Activated CD8-positive, alpha-beta memory T cell treated with anti-CD3 and anti-CD28 coated beads for 48 hours (primary cell): ENCODE measurements at regions not wholly inside any gene's neighbourhood (a gene's known extent, or its start where the extent isn't known, plus 50 kb on each side); places are given as distances from the start of the nearest gene placed in this dataset.
"Not testable (repeated sequence)": the region's sequence is repeated elsewhere in the genome, so short reads cannot be mapped to it uniquely, and the experiment has no call there.

Experiments used
- DNase-seq, 3 experiments: peaks; one replicate each; pipeline ENCODE4 v3.0.0-alpha.2; 2020; ENCODE audit warnings: low read depth in 2 of 3, low spot score in 2 of 3

DNA sequence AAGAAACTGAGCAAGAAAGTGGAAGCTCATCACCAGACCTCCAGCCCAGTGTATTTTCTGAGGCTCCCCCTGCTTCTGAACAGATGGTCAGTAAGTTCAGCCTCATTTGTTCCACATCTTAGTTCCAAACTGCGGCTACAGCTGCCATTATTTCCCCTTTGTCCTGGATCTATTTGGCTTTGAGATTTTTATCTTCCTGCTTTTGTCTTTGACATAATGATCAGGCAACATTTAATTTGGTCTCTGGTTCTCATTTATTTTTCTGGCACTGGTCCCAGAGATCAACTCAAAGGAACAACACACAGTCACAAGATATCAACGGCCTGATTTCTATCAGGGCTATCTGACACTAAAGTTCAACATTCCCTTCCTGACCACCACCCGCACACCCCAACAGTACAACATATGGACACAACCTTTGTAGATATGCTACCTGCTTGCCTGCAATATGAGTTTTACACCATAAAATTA lies 137.5 kb downstream of the FAM76B start:
- DNase-seq: no peak

DNA sequence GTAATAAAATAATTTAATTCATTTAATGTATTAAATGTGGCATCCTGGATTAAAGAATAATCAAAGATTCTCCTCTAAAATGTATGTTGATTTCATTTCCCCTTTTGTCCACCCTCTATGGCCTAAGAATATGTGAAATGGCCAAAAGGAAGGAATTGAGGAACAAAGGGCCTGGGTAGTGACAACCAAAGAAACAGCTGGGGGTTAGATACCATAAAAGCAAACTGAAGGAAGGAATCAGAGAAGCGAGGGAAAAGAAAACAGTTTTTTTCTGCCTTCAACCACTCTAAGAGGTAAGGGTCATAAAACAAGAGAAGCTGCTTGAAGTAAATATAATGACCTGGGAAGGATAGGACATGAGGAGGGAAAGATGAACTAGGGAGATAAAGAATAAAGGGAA lies 139.3 kb downstream of the FAM76B start:
- DNase-seq: no peak

DNA sequence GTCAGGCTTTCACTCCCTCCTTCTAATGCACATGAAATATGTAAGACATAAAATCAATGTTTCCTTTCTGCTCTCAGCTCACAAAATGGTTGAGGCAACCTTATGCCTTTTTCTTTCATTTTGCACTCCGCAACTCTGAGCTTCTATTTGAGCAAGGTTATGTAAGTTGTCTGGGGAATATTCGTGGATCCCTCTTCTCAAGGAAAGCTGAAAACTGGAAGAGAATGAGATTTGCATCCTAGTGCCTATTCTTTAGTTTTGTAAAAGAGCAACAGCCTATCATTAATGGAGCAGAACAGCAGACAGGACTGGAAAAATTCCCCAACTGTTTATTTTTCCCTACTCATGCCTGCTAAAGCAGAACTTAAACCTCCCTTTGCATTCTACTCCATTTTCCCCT lies 141.7 kb downstream of the FAM76B start:
- DNase-seq: no peak

DNA sequence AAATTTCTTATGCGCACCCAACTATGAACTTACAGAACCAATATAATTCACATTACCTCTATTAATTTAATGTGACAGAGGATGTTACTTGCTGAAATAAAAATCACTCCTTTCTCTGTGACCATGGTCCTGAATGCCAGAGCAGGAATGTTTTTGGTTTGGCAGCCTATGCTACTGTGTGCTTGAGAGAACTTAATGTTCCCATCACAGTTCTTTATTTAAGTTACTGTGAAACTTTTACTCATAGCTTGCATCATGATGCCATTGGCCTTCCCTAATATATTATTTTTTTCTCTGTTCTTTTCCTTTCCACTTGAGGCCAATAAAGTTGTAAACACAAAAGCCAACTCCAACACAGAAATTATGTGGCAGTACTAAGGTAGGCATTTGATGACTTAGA lies 142.2 kb downstream of the FAM76B start:
- DNase-seq: no peak

- no peak for DNase-seq
Measured at GRCh38 chr11:95641495-95641894, 148.1 kb downstream of the FAM76B start.

- no peak for DNase-seq
Measured at GRCh38 chr11:95638501-95638900, 151.1 kb downstream of the FAM76B start.

DNA sequence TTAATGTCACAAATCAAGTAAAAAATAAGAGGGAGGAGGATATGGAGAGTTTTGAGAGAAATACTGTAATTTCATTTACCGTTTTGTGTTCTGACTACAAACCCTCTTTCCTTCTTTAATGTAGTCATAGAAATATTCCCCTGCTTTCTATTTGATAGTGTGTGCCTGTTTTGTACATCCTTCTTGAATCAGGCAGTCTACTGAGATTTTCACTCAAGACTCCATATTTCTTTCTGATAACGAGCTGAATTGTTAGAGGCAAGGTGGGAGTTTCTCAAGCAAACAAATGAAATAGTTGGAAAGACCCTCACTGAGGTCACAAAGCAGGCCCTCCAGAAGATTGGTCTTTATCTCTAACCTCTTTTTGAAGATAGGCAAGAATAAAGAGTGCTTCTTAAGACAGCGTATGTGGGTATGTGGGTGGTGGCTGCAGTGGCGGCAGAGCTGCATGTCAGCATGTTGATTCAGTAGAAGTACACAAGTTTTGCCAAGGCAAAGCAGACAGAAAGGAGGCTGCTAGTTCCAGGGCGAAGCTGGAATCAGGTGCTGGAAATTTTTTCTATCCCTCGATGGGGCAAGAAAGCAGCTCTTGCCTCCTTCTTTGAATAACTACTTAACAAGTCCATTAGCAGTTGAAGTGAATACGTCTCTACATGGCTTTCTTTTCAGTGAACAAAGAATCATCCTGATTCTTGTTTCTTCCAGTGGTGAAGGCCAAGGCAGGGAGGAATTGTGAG lies 164.2 kb downstream of the FAM76B start:
- DNase-seq: no peak

- no peak for DNase-seq
Measured at GRCh38 chr11:95616256-95616804, 173.3 kb downstream of the FAM76B start.

GRCh38 chr11:95611827-95612226 lies 177.8 kb downstream of the FAM76B start:
- no peak for DNase-seq

DNA sequence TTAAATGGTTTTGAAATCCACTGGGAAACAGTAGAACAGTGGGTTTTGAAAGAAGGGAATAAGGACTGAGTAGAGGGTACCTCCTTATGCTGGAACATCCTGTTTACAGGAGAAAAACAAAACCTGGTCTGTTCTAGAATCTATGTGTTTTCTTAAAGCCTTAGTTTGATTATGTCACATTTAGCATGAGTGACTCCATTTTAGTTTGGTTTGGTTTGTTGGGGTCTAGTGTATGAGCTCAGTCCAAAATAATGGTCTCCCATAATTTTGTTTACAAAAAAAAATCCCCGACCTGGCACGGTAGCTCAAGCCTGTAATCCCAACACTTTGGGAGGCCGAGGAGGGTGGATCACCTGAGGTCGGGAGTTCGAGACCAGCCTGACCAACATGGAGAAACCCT lies 179.4 kb downstream of the FAM76B start:
- not testable (repeated sequence) for DNase-seq

DNA sequence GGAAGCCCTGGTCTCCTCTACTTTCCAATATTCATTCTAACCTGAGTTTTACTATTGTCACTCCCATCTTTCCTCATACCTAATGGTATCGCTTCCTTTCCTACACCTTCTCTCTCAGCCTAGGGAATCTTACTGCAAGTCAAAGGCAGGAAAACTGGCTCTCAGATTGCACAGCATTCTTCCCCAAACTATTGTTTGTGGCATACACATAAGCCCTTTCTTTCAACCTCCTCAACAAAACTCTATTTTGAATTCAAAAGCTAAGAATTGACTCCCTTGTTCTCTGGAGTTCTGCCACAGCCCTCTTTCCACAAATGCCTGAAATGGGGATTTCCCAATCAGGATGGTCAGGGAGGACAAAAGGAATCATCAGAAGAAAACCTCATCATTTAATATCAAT lies 181.5 kb downstream of the FAM76B start:
- no peak for DNase-seq

GRCh38 chr11:95606824-95607223 lies 182.8 kb downstream of the FAM76B start:
- DNase-seq: no peak

DNA sequence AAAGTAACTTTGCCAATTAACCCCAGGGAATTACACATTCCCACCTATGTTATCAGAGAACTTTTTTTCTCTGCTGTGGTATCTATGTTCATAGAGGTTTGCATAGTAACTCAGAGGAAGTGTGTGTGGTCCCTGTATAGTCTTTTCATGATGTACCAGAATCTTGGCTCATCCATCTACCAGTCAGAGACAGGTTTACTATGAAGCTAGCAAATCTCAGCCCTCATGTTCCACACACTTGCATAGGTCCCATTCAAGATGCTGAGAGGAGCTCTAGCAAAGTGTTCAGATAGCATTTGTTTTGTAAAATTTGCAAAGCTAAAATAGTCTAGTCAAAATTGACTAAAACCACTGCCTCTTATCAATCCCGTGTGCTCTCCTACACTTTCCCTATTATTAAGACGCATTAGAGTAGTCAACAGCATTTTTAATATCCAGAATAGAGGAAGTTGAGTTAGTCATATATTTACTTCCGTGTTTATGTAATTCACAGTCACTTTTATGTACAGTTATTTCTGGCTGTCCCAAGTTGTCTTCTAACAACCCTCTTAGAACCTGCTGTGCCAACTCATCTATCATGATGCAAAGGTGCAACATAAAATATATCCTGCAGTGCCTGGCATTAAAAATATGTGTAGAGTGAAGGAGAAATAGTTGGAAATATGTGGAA lies 184.2 kb downstream of the FAM76B start:
- no peak for DNase-seq

DNA sequence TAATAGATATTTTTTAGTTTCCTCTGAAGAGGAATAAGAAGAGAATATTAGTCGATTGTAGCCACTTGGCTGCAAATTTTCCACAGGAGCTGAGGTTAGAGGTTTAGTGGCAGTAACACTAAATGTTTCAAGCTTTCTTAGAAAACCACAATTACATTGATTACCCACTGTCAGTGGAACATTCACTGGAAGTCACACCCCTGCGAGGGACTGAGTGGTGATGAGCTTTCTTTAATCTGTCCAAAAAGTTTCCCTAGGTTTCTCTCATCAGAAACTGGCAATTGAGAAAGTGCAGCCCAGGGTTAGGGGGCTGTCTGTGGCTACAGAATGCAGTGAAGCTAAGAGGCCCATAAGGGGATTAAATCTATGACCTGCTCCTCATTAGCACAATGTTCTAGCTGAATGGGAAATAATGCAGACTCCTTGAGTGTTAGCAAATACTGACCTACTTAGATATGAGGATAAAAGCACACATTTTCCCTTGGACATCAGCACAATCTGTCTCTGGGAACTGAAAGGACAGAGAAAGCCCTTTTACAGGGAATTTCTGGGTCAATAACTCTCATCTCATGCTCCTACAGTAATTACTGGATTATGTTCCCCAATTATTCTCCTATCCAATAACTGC lies 189.5 kb downstream of the FAM76B start:
- DNase-seq: peak in 1 of 3 experiments; percentile 25

GRCh38 chr11:95595973-95596489 lies 193.6 kb downstream of the FAM76B start:
- DNase-seq: no peak

DNA sequence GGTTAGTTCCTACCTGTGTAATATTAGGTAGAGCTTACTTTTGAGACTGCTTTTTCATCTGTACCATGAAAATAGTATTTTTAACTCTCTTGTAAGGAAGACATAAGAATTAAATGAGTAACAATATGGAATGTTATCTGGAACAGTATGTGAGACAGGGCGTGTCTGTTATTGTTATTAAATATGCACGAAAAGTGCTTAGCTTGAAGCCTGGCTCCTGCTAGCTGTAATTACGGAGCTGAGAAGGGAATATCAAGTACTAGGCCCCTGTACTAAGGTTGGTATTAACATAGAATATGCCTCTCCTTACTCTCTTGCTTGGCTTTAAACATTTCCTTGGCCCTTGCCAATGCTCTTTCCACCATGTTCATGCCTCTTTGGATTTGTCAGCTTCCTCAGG lies 194.0 kb downstream of the FAM76B start:
- no peak for DNase-seq

DNA sequence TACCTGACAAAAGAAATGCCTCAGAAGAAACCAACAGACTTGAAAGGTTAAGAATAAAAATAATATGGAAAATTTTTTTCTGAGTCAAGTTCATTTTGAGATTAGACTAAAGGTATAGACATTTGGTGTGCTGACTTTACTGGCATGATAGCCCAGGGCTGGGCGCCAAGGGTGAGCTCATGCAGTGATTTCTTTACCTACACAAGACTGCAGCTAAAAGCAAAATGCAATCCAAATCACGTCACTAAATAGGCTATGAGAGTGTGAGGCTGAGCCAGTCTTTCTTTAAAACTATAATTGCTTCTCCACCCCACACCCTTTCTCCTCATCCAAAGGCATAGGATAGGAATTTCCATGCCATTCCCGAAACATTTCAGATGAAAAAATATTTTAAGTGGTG lies 196.5 kb downstream of the FAM76B start:
- no peak for DNase-seq

DNA sequence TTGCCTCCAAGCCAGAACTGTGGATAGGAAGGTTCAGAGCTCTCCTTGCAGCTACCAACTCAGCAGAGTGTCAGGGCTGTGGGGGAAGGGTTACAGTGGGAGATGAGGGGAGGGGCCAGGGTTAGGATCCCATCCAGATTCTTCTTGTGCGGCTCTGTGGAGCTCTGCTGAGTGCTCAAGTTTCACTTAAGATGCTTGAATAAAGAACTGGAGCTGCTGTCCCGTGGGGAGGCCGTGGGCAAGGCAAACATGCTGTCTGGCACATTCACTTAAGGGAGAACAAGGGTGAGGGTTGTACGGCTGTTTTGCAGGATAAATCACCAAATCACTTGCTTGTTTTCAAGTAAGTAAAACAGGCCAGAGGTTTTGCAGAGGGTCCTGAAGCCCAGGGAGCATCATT lies 197.1 kb downstream of the FAM76B start:
- DNase-seq: no peak

DNA sequence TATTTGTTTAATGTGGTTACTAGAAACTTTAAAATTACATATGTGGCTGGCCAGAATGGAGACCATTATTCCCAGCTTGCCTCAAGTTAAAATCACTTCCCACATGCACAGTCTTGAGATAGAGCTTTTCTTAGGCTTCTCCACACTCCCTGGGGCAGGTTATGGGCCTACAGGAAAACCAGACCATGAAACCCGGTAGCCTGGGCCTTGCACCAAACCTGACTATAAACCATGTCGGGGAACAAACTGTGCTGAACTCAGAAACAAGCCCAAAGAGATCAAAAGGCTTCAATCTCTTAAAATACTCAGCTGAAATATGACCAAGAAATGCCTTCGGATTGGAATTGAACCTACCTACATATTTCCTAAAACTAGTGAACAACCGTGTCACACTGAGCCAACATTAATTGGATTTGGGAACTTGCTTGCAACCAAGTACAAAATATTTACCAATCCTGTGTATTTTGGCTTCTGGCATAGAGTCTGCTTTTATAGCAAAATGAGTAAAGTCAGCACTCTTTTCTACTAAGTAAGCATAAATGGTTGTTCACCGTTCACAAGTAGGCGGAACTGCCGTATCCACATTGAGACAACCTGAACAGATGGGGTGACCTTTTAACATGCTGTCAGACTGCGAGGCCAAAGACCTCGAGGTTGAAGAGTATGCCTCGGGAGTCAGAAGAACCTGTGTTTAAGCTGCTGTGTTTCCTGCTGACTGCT lies 199.5 kb downstream of the FAM76B start:
- DNase-seq: no peak

GRCh38 chr11:95588821-95589220 lies 200.8 kb downstream of the FAM76B start:
- DNase-seq: no peak

GRCh38 chr11:95586661-95587060 lies 202.9 kb downstream of the FAM76B start:
- no peak for DNase-seq
